NOMO-1 treated with DMSO at 0.1 percent for 48 hours (cell line): ENCODE measurements at regions not wholly inside any gene's neighbourhood (a gene's known extent, or its start where the extent isn't known, plus 50 kb on each side); places are given as distances from the start of the nearest gene placed in this dataset.

Experiments
- DNase-seq: peaks from one replicate; lab custom pipeline; 2025; ENCODE audit not compliant: unreplicated experiment; lab: John Stamatoyannopoulos, UW

GRCh38 chr5:143664623-143665022, 147.3 kb upstream of the HMHB1 start:
- DNase-seq: no peak

GRCh38 chr5:143663872-143664271, 148.1 kb upstream of the HMHB1 start:
- no peak for DNase-seq

GRCh38 chr5:143662020-143662419, 149.9 kb upstream of the HMHB1 start:
- DNase-seq: peak; percentile 76

- no peak for DNase-seq
Measured at GRCh38 chr5:143660625-143661024, 151.3 kb upstream of the HMHB1 start.

- no peak for DNase-seq
Measured at GRCh38 chr5:143659599-143660238, 152.2 kb upstream of the HMHB1 start.

GRCh38 chr5:143658956-143659355, 153.0 kb upstream of the HMHB1 start:
- DNase-seq: no peak

- peak; percentile 79 for DNase-seq
Measured at GRCh38 chr5:143657647-143658285, 154.2 kb upstream of the HMHB1 start.

GRCh38 chr5:143653766-143654282, 158.1 kb upstream of the HMHB1 start:
- DNase-seq: no peak

- DNase-seq: no peak
Measured at GRCh38 chr5:143653256-143653655, 158.7 kb upstream of the HMHB1 start.

- DNase-seq: no peak
Measured at GRCh38 chr5:143652108-143652700, 159.8 kb upstream of the HMHB1 start.

GRCh38 chr5:143649937-143650621, 161.9 kb upstream of the HMHB1 start:
- peak; percentile 52 for DNase-seq

- DNase-seq: no peak
Measured at GRCh38 chr5:143648696-143649095, 163.3 kb upstream of the HMHB1 start.

GRCh38 chr5:143646961-143647360, 165.0 kb upstream of the HMHB1 start:
- no peak for DNase-seq

- DNase-seq: no peak
Measured at GRCh38 chr5:143645356-143645755, 166.6 kb upstream of the HMHB1 start.

GRCh38 chr5:143644727-143645126, 167.2 kb upstream of the HMHB1 start:
- no peak for DNase-seq

GRCh38 chr5:143642791-143643190, 169.2 kb upstream of the HMHB1 start:
- DNase-seq: no peak

- DNase-seq: no peak
Measured at GRCh38 chr5:143641549-143642355, 170.2 kb upstream of the HMHB1 start.

- no peak for DNase-seq
Measured at GRCh38 chr5:143638654-143639053, 173.3 kb upstream of the HMHB1 start.

GRCh38 chr5:143636931-143637528, 174.9 kb upstream of the HMHB1 start:
- DNase-seq: no peak

GRCh38 chr5:143635888-143636287, 176.1 kb upstream of the HMHB1 start:
- DNase-seq: no peak
